ENCODE measurements at regions not wholly inside any gene's neighbourhood (a gene's known extent, or its start where the extent isn't known, plus 50 kb on each side); places are given as distances from the start of the nearest gene placed in this dataset.

DNA sequence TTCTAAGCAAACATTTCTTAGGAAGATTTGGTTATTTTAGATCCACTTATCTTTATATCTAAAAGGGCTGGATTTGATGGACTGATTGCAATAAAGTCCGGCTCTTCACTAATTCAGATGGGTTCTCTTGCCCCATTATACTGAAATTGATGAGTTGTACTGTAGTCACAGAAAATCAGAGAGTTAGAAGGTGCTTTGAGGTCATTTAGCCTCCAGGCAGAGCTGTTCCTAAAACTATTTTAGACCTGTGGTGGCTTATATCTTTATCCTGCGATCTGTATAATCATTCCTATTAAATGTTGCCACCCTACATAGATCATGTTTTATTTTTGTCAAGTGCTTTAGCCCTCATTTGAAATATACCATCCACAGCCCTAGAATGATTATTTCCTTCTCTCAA, 61.3 kb upstream of the ATXN1 start:
- TF ChIP-seq RCOR1 (IDR thresholded peaks at IDR 0.05; ENCODE audit: insufficient replicate concordance, low read length) (no peak), SMC3 (IDR thresholded peaks at IDR 0.05; ENCODE audit: low read depth, low read length) (no peak), POLR2A (IDR thresholded peaks at IDR 0.05; ENCODE audit: low read depth, low read length) (no peak), BHLHE40 (IDR thresholded peaks at IDR 0.05; ENCODE audit: low read depth, low read length) (no peak), CEBPB (IDR thresholded peaks at IDR 0.05; ENCODE audit: low read depth, low read length) (no peak), CHD1 (IDR thresholded peaks at IDR 0.05; ENCODE audit: low read depth, low read length) (no peak)
- TF ChIP-seq, protein P1, sequence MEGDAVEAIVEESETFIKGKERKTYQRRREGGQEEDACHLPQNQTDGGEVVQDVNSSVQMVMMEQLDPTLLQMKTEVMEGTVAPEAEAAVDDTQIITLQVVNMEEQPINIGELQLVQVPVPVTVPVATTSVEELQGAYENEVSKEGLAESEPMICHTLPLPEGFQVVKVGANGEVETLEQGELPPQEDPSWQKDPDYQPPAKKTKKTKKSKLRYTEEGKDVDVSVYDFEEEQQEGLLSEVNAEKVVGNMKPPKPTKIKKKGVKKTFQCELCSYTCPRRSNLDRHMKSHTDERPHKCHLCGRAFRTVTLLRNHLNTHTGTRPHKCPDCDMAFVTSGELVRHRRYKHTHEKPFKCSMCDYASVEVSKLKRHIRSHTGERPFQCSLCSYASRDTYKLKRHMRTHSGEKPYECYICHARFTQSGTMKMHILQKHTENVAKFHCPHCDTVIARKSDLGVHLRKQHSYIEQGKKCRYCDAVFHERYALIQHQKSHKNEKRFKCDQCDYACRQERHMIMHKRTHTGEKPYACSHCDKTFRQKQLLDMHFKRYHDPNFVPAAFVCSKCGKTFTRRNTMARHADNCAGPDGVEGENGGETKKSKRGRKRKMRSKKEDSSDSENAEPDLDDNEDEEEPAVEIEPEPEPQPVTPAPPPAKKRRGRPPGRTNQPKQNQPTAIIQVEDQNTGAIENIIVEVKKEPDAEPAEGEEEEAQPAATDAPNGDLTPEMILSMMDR (conservative IDR thresholded peaks at IDR 0.05; ENCODE audit: low read depth, low read length): no peak
- TF ChIP-seq, protein P2, sequence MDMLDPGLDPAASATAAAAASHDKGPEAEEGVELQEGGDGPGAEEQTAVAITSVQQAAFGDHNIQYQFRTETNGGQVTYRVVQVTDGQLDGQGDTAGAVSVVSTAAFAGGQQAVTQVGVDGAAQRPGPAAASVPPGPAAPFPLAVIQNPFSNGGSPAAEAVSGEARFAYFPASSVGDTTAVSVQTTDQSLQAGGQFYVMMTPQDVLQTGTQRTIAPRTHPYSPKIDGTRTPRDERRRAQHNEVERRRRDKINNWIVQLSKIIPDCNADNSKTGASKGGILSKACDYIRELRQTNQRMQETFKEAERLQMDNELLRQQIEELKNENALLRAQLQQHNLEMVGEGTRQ (IDR thresholded peaks at IDR 0.05; ENCODE audit: low read depth, low read length): no peak
